Skeletal muscle satellite cell (primary cell): ENCODE measurements at regions not wholly inside any gene's neighbourhood (a gene's known extent, or its start where the extent isn't known, plus 50 kb on each side); places are given as distances from the start of the nearest gene placed in this dataset.
A peak's percentile ranks its signal among the peaks of the same experiment; 100 is the strongest.

Source experiments
- H3K27me3 ChIP-seq: 2 replicates; pipeline ENCODE4 v1.7.0; 2013; ENCODE audit warnings: low read length; ENCODE audit not compliant: control insufficient read depth, insufficient read depth
- H3K36me3 ChIP-seq: 2 replicates; pipeline ENCODE4 v1.7.0; 2013; ENCODE audit warnings: mild to moderate bottlenecking, control low read depth, low read length; ENCODE audit not compliant: insufficient read depth
- H3K4me1 ChIP-seq: 2 replicates; pipeline ENCODE4 v1.7.0; 2013; ENCODE audit warnings: low read length; ENCODE audit not compliant: control insufficient read depth, insufficient read depth
- H3K4me2 ChIP-seq: 2 replicates; pipeline ENCODE4 v1.7.0; 2013; ENCODE audit warnings: mild to moderate bottlenecking, low read length
- H3K4me3 ChIP-seq: 2 replicates; pipeline ENCODE4 v1.7.0; 2013; ENCODE audit warnings: low read length
- H3K9ac ChIP-seq: 2 replicates; pipeline ENCODE4 v1.7.0; 2013; ENCODE audit warnings: mild to moderate bottlenecking, low read depth, low read length, moderate library complexity
- H3K9me3 ChIP-seq: replicated peaks from 2 replicates; pipeline ENCODE4 v1.7.0; 2013; ENCODE audit warnings: mild to moderate bottlenecking, control low read depth, low read length

GRCh38 chr5:67404256-67405100 is 207.9 kb upstream of the CD180 start:
- Histone ChIP-seq H3K9ac (no peak overlapping the region), H3K36me3 (no peaks in the 10 kb centered on the region), H3K27me3 (no peaks in the 10 kb centered on the region), H3K4me1 (peaks cover 26% of the 10 kb centered on the region), H3K4me3 (no peak overlapping the region), H3K4me2 (peak overlapping the region; percentile 30), H3K9me3 (no peaks in the 10 kb centered on the region)

DNA sequence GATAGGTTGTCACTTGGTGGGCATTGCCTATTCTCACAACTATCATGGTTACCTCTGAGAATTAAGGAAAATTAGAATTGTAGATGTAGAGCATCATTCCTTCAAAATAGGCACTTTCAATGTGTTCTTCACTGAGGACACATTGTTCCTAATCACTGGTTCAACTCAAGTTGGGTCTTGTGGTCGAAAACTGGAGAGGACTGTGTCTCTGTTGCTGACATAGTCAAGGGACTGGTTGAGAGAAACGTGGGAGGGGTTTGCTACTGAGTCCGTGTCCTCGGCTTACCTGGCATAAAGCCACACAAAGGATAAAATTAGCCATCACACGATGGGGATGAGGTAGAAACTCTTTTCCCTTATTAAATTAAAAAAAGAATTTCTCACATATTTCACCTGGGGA is 205.9 kb upstream of the CD180 start:
- H3K4me1 ChIP-seq = peaks cover 26% of the 10 kb centered on the region
- H3K27me3 ChIP-seq = no peaks in the 10 kb centered on the region
- no peak overlapping the region for H3K9ac ChIP-seq
- no peak overlapping the region for H3K4me2 ChIP-seq
- no peaks in the 10 kb centered on the region for H3K36me3 ChIP-seq
- H3K4me3 ChIP-seq = no peak overlapping the region
- no peaks in the 10 kb centered on the region for H3K9me3 ChIP-seq

GRCh38 chr5:67401172-67401571 is 204.6 kb upstream of the CD180 start:
- H3K36me3 ChIP-seq = no peaks in the 10 kb centered on the region
- no peak overlapping the region for H3K4me2 ChIP-seq
- peaks cover 26% of the 10 kb centered on the region for H3K4me1 ChIP-seq
- H3K4me3 ChIP-seq = no peak overlapping the region
- H3K9me3 ChIP-seq = no peaks in the 10 kb centered on the region
- no peak overlapping the region for H3K9ac ChIP-seq
- no peaks in the 10 kb centered on the region for H3K27me3 ChIP-seq

GRCh38 chr5:67400752-67401151 is 204.2 kb upstream of the CD180 start:
- no peaks in the 10 kb centered on the region for H3K9me3 ChIP-seq
- H3K4me2 ChIP-seq = no peak overlapping the region
- H3K9ac ChIP-seq = no peak overlapping the region
- H3K36me3 ChIP-seq = no peaks in the 10 kb centered on the region
- no peak overlapping the region for H3K4me3 ChIP-seq
- no peaks in the 10 kb centered on the region for H3K27me3 ChIP-seq
- peaks cover 26% of the 10 kb centered on the region for H3K4me1 ChIP-seq

GRCh38 chr5:67395790-67396418 is 199.3 kb upstream of the CD180 start:
- Histone ChIP-seq H3K36me3 (no peaks in the 10 kb centered on the region), H3K4me3 (no peak overlapping the region), H3K4me2 (no peak overlapping the region), H3K27me3 (no peaks in the 10 kb centered on the region), H3K4me1 (peaks cover 6% of the 10 kb centered on the region), H3K9me3 (no peaks in the 10 kb centered on the region), H3K9ac (no peak overlapping the region)

DNA sequence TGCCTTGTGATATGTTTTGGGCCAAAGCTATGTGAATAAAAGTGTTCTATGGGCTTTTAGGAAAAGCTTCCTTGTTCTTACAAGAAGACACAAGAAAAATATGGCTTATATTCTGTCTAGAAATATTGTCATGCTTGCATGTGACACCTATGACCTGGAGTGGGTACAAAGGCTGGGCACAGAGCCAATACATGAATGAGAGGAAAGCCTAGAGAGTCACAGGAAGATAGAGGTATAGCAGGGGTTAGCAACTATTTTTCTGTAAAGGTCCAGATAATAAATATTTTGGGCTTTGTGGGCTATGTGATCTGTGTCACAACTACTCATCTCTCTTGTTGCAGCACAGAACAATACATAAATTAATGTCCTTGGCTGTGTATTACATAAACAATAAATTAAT is 196.6 kb upstream of the CD180 start:
- Histone ChIP-seq H3K9ac (no peak overlapping the region), H3K36me3 (no peaks in the 10 kb centered on the region), H3K4me3 (no peak overlapping the region), H3K9me3 (no peaks in the 10 kb centered on the region), H3K4me2 (no peak overlapping the region), H3K4me1 (no peaks in the 10 kb centered on the region), H3K27me3 (no peaks in the 10 kb centered on the region)

DNA sequence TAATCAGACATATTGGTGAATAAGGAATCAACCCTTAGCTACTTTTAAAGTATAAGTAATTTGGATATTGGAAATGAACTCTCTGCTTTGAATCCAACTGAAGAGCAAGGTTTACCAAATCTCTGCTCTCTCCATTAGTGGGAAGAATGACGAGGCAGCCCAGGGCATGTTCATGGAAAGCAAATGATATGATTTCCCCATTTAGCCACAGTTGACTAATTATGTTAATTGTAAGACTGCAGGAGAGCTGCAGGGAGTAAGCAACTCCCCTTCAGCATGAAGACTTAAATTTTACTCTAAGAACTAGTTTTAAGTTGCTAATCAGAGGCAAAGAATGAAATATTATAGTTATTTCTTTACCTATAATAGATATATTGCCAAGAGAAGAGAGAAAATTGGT is 194.3 kb upstream of the CD180 start:
- no peaks in the 10 kb centered on the region for H3K4me1 ChIP-seq
- no peak overlapping the region for H3K9ac ChIP-seq
- no peaks in the 10 kb centered on the region for H3K27me3 ChIP-seq
- no peaks in the 10 kb centered on the region for H3K9me3 ChIP-seq
- H3K36me3 ChIP-seq = no peaks in the 10 kb centered on the region
- H3K4me2 ChIP-seq = no peak overlapping the region
- no peak overlapping the region for H3K4me3 ChIP-seq

- Histone ChIP-seq H3K27me3 (no peaks in the 10 kb centered on the region), H3K4me2 (peak overlapping the region; percentile 30), H3K9ac (no peak overlapping the region), H3K4me1 (peaks cover 16% of the 10 kb centered on the region), H3K36me3 (no peaks in the 10 kb centered on the region), H3K4me3 (no peak overlapping the region), H3K9me3 (no peaks in the 10 kb centered on the region)
Measured at GRCh38 chr5:67383451-67383850, 186.9 kb upstream of the CD180 start.

DNA sequence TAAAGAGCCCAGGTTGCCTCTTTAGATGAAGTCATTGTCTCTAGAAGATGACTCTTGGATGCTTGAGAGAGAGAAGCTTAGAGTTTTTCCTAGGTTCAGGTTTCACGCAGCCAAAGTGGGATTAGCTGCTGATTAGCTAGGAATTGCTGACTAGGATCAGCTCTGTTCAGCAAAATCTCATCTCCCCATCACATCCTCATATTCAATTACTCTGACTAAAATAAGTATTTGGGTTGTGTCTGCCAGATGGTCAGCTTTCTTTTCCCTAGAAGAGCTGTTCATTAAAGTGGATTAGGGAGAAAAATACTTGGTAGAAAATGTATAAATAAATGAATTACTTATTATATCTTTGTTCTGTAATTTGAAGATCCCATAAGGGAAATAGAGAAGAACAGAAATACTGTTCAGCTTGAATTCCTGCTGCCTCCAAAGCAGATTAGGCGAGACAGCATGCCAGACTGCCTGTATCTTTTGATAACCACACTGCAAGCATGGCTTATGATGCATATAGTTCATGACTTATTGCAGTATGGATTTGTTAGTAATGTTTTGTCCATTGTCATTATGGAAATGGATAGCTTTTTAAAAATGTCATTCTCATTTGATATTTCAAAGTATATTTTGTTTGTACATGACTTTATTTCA is 184.8 kb upstream of the CD180 start:
- no peak overlapping the region for H3K9ac ChIP-seq
- no peaks in the 10 kb centered on the region for H3K9me3 ChIP-seq
- H3K4me2 ChIP-seq = no peak overlapping the region
- H3K36me3 ChIP-seq = no peaks in the 10 kb centered on the region
- H3K27me3 ChIP-seq = no peaks in the 10 kb centered on the region
- H3K4me1 ChIP-seq = peaks cover 16% of the 10 kb centered on the region
- no peak overlapping the region for H3K4me3 ChIP-seq

DNA sequence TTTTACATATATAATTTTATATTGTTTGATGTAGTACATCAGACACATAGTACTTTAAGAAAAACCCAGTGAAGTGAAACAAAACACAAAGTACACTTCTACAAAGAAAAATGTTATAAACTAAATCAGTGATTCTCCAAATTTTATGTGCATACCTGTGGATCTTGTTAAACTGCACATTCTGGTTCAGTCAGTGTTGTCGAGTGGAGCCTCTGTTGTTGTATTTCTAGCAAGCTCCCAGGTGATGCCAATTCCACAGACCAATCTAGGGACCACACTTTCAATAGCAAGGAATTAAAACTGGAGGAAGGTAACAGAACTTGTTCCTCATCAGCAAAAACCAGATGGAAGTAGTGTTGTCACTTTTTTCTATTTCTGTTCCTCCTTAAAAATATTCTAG is 183.8 kb upstream of the CD180 start:
- H3K9ac ChIP-seq = no peak overlapping the region
- no peak overlapping the region for H3K4me3 ChIP-seq
- no peaks in the 10 kb centered on the region for H3K36me3 ChIP-seq
- no peak overlapping the region for H3K4me2 ChIP-seq
- H3K4me1 ChIP-seq = peaks cover 16% of the 10 kb centered on the region
- no peaks in the 10 kb centered on the region for H3K27me3 ChIP-seq
- no peaks in the 10 kb centered on the region for H3K9me3 ChIP-seq

- Histone ChIP-seq H3K9me3 (no peaks in the 10 kb centered on the region), H3K4me1 (peaks cover 16% of the 10 kb centered on the region), H3K4me2 (no peak overlapping the region), H3K4me3 (no peak overlapping the region), H3K36me3 (no peaks in the 10 kb centered on the region), H3K27me3 (no peaks in the 10 kb centered on the region), H3K9ac (no peak overlapping the region)
Measured at GRCh38 chr5:67379753-67380152, 183.2 kb upstream of the CD180 start.
